ENCODE measurements at regions not wholly inside any gene's neighbourhood (a gene's known extent, or its start where the extent isn't known, plus 50 kb on each side); places are given as distances from the start of the nearest gene placed in this dataset.
"Not testable (repeated sequence)": the region's sequence is repeated elsewhere in the genome, so short reads cannot be mapped to it uniquely, and the experiment has no call there.

GRCh38 chr2:150207979-150208378 lies 279.5 kb downstream of the RND3 start:
- intact Hi-C loops (cut with DNase I; ENCODE audit: low total_unique reads), result no loop called here
- no peak for DNase-seq
- H3K27me3 ChIP-seq, result no peaks in the 10 kb centered on the region
- 40 to 48% methylated on average over 3 of the region's 3 CpGs for WGBS, 2 donors
- H3K27ac ChIP-seq, result no peak overlapping the region
- H3K9me3 ChIP-seq, result no peaks in the 10 kb centered on the region
- TF ChIP-seq POLR2A (IDR thresholded peaks at IDR 0.05) (no peak), CTCF (IDR thresholded peaks at IDR 0.05) (no peak)
- no peak overlapping the region for H3K4me3 ChIP-seq
- no peaks in the 10 kb centered on the region for H3K36me3 ChIP-seq (ENCODE audit: low read depth, missing control alignments)
- H3K4me1 ChIP-seq, result no peaks in the 10 kb centered on the region

GRCh38 chr2:150204451-150204850 lies 283.0 kb downstream of the RND3 start:
- no peak overlapping the region for H3K27ac ChIP-seq

GRCh38 chr2:150194816-150195215 lies 292.7 kb downstream of the RND3 start:
- H3K27ac ChIP-seq; H3K27me3 ChIP-seq; intact Hi-C loops (cut with DNase I; ENCODE audit: low total_unique reads); H3K9me3 ChIP-seq; DNase-seq; H3K4me3 ChIP-seq; H3K4me1 ChIP-seq; H3K36me3 ChIP-seq (ENCODE audit: low read depth, missing control alignments): not testable (repeated sequence)
- WGBS, 2 donors, result 86 to 100% methylated on average over 1 of the region's 1 CpG

More at GRCh38 chr2:150204451-150204850, 283.0 kb downstream of the RND3 start:
- no peak overlapping the region for H3K4me3 ChIP-seq
- no peaks in the 10 kb centered on the region for H3K27me3 ChIP-seq
- TF ChIP-seq CTCF (IDR thresholded peaks at IDR 0.05) (no peak), POLR2A (IDR thresholded peaks at IDR 0.05) (no peak)
- H3K4me1 ChIP-seq, result no peaks in the 10 kb centered on the region
- no peaks in the 10 kb centered on the region for H3K9me3 ChIP-seq
- no peaks in the 10 kb centered on the region for H3K36me3 ChIP-seq (ENCODE audit: low read depth, missing control alignments)
- DNase-seq, result no peak
- 79 to 86% methylated on average over 3 of the region's 3 CpGs for WGBS, 2 donors
- intact Hi-C loops (cut with DNase I; ENCODE audit: low total_unique reads), result no loop called here

GRCh38 chr2:150192701-150193100 lies 294.8 kb downstream of the RND3 start:
- H3K27ac ChIP-seq, result no peak overlapping the region
- intact Hi-C loops (cut with DNase I; ENCODE audit: low total_unique reads), result no loop called here
- H3K9me3 ChIP-seq, result no peaks in the 10 kb centered on the region
- no peak for DNase-seq
- H3K27me3 ChIP-seq, result no peaks in the 10 kb centered on the region
- WGBS, 2 donors, result 94 to 97% methylated on average over 6 of the region's 6 CpGs
- no peaks in the 10 kb centered on the region for H3K36me3 ChIP-seq (ENCODE audit: low read depth, missing control alignments)
- no peak for TF ChIP-seq POLR2A (IDR thresholded peaks at IDR 0.05)
- TF ChIP-seq CTCF (IDR thresholded peaks at IDR 0.05), result no peak
- no peak overlapping the region for H3K4me3 ChIP-seq
- H3K4me1 ChIP-seq, result no peaks in the 10 kb centered on the region

- Histone ChIP-seq H3K9me3 (no peaks in the 10 kb centered on the region), H3K4me3 (no peak overlapping the region), H3K27ac (no peak overlapping the region), H3K4me1 (no peaks in the 10 kb centered on the region), H3K36me3 (ENCODE audit: low read depth, missing control alignments) (no peaks in the 10 kb centered on the region), H3K27me3 (no peaks in the 10 kb centered on the region)
- intact Hi-C loops (cut with DNase I; ENCODE audit: low total_unique reads), result no loop called here
- DNase-seq, result no peak
- 71 to 79% methylated on average over 4 of the region's 4 CpGs for WGBS, 2 donors
- TF ChIP-seq CTCF (IDR thresholded peaks at IDR 0.05), result no peak
- no peak for TF ChIP-seq POLR2A (IDR thresholded peaks at IDR 0.05)
Observed at GRCh38 chr2:150191349-150191748, 296.1 kb downstream of the RND3 start.
